ENCODE measurements at regions not wholly inside any gene's neighbourhood (a gene's known extent, or its start where the extent isn't known, plus 50 kb on each side); places are given as distances from the start of the nearest gene placed in this dataset.
"Not testable (repeated sequence)": the region's sequence is repeated elsewhere in the genome, so short reads cannot be mapped to it uniquely, and the experiment has no call there.

DNA sequence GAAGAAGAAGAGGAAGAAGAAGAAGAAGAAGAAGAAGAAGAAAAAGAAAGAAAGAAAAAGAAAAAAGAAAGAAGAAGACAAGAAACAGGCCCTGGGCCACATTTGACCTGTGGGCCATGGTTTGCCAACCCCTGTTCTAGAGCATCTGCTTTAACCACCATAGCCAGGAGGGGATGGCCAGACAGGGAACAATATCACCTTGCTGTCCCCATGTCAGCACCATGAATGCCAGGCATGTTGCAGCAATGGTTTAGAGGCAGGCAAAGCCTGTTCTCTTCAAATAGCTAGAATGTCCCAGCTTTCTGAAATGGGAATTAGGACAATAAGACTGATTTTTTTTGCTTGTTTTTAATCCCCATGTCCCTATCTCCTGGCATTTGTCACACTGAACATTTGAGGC is 338.6 kb upstream of the PLET1 start:
- DNase-seq, result no peak

DNA sequence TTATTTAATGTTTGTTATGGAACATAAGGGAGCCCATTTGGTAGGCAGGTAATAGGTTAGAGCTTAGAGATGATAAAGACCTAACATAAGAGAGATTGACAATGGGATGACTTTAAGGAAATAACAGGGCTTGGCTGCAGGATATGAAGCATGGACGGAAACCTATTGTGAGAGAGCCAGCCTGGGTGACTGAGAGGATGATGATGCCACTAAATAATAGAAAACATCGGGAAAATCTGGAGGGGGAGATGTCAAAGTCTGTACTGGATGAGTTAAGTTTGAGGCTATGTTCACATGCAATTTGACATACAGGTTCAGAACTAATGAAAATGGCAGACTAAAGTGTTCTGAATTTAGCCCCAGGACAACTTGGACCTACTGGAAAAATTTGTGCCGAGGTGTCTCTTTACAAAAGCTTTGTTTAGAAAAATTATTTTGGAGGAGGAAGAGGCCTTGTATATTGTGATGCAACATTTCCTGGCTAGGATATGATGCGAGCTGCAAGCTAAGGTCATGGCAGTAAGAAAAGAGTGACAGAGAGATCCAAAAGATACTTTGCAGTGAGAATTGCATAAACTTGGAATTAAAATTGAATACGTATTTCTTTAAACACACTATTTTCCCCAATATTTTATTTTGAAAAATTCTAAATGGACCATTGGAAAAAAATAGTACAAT is 339.3 kb upstream of the PLET1 start:
- DNase-seq, result no peak

DNA sequence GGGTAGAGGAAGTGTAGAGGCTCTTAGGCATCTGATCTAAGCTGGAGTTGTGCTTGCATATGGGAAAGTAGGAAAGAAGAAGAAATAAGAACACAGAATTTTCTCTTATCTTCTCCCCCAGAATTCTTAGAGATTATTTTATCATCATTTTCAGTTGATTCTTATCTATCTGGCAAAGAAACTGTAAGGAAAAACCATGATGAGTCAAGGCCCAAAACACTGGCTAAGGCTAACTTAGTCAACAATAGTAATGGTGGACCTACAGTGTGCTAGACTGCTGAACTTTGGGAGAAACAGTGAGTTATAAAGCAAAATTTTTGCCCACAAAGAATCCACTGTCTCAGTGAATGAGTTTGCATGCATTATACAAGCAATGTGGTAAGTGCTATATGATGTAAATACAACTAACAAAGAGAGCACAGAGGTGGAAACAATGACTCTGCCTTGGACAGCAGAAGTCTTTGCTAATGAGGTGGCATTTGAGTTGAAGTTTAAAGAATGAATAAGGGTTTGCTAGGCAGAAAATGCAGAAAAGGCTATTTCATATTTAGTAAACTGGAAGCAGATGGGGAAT is 344.5 kb upstream of the PLET1 start:
- DNase-seq, result peak; percentile 29

DNA sequence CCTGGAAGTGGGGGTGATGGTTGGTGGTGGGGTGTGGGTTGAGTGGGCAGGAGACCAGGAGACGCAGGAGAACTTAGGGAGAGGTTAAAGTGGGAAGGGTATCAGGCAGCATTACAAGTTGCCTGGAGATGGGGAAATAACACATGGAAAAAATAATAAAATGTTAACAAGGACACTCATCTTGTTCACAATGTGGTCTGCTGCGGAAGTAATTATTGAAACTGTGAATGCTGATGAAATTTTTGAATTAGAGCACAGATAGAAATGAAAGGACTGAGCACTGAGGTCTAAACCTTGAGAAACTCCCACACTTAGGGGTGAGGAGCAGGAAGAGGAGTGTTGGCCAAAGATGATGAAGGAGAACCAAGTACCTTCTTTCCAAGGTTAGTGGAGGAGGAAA is 346.0 kb upstream of the PLET1 start:
- no peak for DNase-seq

DNA sequence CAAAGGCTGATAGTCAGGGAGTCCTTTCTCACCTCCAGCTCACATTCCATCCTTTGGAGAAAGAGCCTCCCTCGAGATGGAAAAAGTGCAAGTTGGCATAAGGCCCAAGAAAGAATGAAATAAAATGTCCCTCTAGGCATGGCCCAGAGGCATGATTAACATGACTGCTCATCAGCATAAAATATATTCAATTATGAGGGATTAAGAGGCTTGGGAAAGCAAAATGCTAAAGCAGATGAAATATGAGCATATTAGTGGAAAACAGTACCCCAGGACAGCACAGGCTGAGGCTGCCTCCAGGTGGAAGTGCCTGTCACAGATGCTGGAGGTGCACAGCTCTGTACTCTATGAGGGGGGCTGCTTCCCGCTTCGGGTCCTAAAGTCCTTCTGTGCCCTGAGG is 347.8 kb upstream of the PLET1 start:
- no peak for DNase-seq

DNA sequence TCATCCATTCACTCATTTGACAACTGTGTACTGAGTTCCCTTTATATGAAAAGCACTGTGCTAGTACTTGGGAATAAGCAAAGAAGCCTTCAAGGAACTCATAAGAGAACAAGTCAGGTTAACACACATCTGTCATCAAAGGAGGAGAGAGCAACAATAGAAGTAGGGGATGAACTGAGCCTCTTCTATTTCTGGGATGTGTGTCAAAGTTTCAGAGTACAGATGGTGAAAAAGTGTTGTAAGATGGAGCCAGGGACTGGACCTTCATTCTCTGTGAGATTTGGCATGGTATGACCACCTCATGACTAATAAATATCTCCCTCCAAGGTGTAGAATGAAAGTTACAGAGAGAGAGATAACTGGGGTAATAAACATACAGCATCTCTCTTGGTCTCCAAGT is 349.8 kb upstream of the PLET1 start:
- no peak for DNase-seq

DNA sequence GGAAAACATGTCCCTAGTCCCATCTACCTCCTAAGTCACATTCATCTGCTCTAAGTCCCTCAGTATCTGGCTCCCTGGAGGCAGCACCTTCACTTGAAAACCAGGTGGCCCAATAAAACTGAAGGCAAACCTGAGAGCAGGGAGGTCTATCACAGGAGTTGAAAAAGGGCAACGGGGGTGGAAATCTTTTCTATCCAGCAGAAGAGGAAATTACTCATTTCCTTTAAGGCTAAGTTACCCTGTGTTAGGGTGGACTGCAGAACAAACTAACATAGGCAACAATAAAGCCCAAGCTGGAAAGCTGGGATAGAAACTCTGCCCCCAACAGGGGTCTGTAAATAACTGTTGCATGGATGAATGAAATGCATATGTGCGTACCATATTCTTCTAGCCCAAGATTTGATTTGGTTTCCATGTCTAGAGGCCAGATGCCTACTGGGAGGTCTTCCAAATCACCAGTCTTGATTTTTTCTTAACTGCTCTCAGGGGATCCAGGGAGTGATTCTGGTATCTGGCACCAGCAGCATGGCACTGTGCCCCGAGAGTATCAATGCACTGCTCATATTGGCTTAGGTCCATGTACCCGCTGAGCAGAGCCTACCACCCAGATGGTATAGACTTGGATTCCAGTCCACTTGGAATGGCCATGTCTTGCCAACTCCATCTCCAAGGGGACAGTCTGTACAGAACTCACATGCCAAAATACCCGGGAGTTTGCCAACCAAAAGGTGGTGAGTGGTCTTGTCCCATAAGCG is 350.0 kb upstream of the NCAM1 start:
- no peak for DNase-seq

DNA sequence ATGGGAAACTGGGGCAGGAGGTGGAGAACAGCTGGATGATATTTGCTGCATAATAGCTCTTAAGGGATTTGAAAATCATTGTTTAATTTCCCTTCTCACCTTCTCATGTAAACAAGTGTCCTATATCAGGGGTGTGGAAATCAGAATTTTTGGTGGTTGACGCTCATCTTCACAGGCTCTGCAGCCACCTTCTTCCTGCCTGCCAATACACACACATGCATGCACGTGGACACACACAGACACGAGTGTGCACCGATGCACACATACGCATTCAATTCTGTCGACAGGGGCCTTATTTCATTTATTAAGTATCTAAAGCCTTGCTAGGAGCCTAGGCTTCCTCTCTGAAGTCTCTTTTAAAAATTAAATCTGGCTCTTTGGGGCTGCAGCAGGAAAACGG is 349.4 kb upstream of the NCAM1 start:
- DNase-seq, result no peak

DNA sequence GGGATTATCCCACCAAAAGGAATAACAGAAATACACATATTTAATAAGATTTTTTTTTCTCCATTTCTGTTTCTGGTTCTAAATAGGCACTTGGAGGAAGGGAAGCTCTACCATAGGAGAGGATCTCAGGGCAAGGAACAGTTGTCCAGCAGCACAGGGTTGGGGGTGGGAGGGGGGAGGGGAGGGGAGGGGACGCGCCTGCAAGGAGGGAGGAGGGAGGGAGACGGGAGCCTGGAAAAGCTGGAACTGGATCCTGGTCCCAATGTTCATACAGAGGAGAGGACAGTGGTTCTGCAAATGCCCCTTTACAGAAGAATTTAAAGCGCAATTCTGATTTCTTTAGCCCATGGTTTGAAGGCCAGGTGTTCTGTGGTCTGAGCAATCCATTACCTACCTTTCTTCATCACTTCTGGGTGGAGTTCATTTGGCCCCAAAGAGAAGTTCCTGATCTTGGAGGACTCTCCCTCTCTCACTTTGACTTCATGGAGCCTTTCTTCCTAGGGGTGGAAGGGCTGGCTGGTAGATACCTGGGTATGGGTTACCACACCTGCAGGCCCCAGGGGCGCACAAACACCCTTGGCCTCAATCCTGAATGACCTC is 348.9 kb upstream of the NCAM1 start:
- DNase-seq, result no peak

DNA sequence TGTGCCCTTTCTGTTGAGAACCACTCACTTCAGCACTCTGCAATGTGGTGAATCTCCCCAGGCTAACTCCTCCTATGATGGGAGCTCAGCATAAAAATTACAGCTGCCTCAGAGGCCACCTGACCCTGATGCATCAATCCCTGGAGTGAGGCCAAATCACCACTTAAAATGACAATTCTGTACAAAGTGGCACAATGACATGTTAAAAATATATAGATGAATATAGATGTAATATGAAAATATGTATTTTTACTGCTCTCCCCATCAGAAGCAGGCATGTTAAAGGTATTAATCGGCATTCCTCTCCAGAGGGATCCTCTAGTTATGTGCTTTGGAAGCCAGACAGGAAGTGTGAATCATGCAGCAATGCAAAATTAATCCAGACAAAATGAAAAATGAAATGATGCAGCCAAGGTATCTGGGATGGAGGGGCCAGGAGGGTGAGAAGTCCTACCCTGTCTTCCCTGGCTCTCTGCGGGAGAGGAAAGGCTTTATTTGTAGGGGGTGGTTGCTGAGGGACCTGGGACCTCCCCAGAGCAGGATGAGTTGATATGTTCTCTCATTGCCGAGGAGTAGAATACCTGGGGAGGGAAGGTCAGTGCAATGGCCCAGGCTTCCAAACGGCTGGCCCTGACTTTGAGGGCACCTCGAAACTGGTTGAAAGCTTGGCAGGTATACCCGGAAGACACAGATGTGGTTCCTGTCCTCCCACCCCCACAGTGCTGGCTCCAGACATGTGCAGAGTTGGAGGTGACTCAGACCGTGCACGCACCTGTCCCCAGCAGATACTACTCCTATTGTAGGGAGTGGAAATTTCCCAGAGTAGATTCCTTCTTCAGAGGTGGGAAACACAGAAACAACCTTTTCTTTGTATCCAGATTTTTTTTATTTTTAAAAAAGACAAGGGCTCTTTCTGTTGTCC is 347.9 kb upstream of the NCAM1 start:
- no peak for DNase-seq

DNA sequence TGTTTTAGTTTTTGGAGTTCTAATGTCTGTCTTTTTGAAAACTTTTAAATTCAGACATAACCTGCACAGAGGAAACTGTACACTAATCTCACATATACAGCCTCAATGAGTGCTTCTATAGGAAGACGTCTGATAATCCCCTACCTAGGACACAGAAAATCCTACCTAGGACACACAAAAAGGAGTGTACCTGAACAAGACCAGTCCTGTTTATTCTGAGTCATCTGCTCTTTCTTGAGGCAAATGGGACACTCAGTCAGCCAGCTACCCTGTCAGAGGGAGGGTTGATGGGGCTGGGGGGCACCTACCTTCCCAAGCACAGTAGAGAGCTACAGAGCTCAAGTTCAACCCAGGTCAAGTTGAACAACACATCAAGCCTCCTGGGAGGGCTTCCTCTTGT is 346.6 kb upstream of the NCAM1 start:
- no peak for DNase-seq

DNA sequence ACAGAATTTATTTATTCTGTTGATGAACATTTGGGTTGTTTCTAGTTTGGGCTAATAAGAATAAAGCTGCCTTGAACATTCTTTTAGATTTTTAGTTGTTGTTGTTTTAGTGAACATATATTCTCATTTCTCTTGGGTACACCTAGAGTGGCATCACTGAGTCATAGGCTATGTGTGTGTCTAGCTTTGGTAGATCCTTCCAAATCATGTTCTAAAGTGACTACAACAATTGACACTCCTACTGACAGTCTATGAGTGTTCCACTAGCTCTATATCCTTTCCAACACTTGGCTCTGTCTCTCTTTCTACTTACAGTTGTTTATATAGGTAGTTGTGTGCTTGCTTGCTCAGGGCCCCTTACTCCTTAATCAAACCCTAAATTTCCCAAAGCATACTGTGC is 346.0 kb upstream of the NCAM1 start:
- DNase-seq, result no peak

DNA sequence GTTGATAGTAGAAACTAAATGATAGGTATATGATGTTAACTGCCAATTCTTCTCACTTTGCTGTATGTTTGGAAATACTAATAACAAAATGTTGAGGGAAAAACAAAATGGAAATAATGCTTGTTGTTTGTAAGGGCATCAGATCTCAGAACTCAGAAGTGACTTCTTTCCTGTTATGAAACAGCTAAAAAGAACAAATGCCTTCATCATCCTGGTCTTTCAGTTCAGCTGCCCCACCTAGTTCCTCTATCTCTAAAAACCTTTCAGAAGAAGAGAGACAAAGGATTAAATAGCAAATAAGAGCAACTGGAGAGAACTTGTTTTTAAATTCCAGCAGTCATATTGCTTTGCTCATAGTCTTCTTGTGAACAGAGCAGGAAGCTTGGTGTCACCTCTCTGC is 345.3 kb upstream of the NCAM1 start:
- DNase-seq, result no peak

DNA sequence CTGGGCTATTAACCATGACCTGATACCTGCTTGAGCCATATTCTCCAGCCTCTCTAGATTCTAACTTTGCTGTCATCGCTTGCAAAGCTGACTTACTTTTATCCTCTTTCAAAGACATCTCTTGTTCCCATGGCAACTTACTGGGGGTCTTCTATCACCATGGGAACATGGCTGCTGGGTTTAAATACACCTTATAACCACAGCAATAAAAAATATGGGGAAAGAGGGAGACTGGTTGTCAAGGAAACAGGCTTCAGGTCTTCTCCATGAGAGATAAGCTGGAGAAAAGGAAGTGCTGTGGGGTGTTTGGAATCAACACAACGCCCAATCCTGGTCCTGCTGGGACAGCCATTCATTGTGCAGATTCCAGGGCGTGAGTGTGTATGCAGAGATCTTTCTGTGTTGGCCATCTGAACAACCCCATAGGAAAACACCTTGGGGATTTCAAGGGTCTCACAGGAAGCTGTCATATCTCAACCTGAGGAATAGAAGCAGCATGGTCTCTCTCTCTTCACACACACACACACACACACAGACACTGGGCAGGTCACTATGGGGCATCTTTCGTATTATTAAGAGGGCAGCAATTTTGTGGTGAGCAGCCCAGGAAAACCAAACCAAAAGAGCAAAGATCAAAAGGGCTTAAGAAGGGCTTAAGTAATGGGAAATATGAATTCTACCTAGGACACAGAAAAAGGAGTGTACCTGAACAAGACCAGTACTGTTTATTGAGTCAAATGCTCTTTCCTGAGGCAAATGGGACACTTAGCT is 344.7 kb upstream of the NCAM1 start:
- DNase-seq, result no peak

DNA sequence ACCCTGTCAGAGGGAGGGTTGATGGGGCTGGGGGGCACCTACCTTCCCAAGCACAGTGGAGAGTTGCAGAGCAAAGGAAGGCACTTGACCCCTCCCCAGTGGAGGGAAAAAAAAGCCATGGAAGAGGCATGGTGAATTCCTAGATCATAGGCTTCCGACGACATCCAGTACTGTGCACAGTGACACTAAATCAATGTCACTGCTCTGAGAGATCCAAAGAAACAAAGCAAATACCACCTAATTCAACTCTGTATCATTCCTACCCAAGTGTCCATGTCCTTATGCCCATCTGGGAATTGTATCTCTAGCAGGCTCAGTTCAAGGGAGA is 344.2 kb upstream of the NCAM1 start:
- no peak for DNase-seq

DNA sequence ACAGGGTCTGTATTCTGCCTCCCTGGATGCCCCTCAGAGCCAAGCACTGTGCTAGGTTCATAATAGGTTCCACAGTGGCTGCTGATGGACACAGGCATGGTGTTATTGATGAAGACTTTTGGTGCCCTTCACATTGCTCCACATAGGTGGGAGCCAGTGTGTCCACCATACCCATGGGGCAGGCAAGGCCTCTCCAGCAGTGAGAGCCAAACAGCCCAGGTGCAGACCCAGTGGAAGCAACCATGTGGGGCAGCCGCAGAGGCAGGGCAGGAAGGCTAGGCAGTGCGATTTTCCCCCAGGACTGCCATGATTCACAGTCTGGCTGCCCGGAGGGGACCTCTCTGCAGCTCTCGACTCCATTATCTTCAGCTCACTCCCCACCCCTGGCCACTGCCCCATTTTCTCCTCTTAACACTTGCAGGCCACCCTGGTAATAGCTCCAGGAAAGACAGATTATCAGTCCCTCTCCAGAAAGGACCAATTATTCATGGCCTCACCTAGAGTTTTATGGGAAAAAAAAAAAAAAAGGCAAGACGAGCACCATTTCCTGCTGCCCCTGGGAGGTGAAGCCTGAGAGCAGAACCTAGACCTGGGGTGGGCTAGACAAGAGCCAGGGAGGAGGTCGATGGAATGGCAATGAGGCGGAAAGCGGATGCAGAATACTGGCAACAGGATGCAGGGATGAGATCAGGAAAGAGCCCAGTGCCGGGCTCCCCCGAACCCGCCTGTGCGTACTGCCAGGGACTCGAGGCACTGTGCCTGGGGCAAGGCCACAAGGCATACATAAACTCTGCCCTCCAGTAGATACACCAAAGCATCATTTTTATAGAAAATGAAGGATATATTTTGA is 343.0 kb upstream of the NCAM1 start:
- no peak for DNase-seq

DNA sequence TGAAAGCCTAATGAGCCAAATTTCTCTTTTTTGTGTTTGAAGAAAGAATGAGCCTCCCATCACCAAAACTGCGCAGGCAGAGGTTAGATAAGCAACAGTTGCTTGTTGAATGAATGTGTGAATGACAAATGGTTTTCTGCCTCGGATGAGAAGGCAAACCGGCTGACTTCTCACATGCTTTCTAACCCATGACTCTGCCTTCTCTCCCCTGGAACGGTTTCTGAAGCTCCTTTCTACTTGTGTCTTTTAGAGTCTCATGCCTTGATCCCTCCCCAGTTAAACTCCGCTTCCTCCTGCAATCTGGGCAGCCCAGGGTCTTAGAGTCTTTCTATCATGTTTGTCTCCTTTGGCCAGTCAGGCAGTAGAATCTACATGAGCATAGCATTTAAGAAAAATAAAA is 342.1 kb upstream of the NCAM1 start:
- no peak for DNase-seq

DNA sequence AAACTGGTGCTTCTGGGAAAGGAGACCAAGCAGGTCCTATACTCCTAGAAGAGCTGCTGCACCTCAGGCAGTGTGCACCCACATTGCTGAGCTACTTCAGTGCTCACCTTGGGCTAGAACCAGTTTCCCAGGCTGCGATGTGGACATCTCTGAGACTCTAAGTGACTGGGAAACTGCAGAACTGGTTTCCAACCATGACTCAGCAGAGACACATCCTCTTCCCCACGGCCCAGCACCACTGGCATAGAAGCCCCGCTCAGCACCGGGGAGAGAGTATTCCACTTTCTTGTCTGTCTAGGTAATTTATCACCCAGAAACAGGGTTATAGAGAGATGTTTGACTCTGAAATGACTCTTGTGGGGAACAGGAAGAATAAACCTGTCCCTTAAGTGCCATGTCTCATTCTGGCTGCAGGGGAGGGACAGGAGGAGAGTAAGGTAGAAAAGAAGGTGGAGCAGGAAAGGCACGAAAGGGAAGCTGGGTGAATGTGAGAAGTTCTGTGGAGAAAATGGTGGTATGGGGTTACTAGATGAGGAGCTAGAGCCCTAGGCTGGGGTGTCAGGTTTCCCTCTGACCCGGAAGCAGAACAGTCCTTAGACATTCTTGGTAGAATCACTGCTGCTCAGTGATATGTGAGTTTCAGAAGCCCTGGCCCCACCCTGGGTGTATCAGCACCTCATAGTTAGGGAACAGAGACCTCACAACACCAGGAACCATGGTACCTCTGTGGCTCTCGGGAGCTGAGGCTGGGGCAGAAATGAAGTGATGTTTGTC is 340.4 kb upstream of the NCAM1 start:
- DNase-seq, result no peak

DNA sequence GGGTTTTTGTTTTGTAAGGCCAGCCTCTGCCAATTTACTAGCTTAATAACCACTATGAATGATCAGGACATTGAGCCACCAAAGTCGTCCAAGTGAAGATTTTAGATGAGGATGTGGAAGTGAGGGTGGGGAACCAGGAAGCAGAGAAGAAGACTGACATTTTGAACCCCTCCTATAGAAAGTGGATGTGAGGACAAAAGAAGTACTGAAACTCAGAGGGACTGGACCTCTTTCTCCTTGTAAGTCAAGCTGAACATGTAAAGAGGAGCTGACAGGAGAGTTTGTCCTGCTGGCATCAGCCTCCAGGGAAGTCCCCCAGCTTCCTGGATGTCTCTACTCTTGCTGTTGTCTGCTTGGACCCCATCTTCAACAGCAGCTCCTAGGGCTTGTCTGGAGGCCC is 338.2 kb upstream of the NCAM1 start:
- no peak for DNase-seq

DNA sequence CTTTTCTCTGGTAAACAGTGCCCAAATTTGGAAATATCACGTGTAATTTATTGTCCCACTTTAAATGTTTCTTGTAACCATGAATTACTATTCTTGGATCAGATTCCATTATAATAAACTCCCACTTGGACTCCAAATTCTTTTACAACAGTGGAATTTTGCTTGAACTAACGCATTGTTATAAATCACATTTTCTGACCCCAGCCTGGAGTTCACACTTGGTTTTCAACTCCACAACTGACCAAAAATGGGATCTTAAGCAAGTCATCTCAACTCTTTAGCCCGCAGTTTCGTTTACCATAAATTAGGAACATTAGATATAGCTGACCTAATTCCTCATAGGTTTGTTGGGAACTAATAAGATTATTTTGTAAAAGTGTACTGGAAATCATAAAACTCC is 336.8 kb upstream of the NCAM1 start:
- DNase-seq, result no peak

DNA sequence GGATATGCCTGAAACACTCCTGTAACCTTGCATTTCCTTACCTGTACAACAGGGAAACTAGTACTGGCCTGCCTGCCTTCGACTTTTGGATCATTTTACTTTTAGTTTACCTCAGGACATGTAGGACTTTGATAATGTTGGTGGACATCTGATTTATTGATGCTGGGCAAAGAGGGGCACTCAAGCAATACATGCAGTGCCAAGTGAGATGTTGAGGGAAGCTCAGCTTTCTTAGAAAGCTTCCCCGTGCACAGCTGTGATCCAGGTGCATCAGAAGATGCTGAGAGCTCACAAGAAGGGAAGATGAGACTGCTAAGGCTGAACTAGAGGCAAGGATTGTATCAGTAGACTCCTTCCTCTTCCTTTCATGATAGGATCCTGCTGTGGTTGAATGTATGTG is 336.2 kb upstream of the NCAM1 start:
- DNase-seq, result not testable (repeated sequence)

Data from NCI-H1048 (cell line).